ENCODE measurements at regions not wholly inside any gene's neighbourhood (a gene's known extent, or its start where the extent isn't known, plus 50 kb on each side); places are given as distances from the start of the nearest gene placed in this dataset.
A peak's percentile ranks its signal among the peaks of the same experiment; 100 is the strongest.

DNA sequence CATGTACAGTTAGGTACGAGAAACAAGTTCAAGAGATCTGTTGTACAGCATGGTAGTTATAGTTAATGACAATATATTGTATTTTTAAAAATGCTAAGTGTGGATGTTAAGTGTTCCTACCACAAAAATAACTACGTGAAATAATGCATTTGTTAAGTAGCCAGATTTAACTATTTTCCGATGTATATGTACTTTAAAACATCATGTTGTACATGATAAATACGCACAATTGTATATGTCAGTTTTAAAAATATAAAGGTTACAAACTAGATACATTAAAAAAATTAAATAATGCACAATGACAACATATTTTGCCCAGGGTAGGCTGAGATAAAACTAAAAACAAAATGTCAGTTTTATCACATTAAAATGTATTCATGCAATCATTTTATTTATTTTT, 285.1 kb upstream of the DCN start:
- no peak for DNase-seq (ENCODE audit: low spot score)
- Histone ChIP-seq H3K27ac (no peak overlapping the region), H3K9me2 (replicated peaks; ENCODE audit: insufficient read depth) (no peaks in the 10 kb centered on the region), H3K27me3 (no peaks in the 10 kb centered on the region), H3K4me1 (ENCODE audit: insufficient read depth) (no peaks in the 10 kb centered on the region), H3K36me3 (replicated peaks; ENCODE audit: insufficient read depth, low read depth) (no peaks in the 10 kb centered on the region), H3K4me3 (no peak overlapping the region), H3K9me3 (ENCODE audit: low read depth) (no peaks in the 10 kb centered on the region), H4K20me1 (ENCODE audit: insufficient read depth, poor library complexity, severe bottlenecking) (no peaks in the 10 kb centered on the region), H2AFZ (no peak overlapping the region), H3K79me2 (no peaks in the 10 kb centered on the region), H3K4me2 (no peak overlapping the region)
- TF ChIP-seq, protein P1, sequence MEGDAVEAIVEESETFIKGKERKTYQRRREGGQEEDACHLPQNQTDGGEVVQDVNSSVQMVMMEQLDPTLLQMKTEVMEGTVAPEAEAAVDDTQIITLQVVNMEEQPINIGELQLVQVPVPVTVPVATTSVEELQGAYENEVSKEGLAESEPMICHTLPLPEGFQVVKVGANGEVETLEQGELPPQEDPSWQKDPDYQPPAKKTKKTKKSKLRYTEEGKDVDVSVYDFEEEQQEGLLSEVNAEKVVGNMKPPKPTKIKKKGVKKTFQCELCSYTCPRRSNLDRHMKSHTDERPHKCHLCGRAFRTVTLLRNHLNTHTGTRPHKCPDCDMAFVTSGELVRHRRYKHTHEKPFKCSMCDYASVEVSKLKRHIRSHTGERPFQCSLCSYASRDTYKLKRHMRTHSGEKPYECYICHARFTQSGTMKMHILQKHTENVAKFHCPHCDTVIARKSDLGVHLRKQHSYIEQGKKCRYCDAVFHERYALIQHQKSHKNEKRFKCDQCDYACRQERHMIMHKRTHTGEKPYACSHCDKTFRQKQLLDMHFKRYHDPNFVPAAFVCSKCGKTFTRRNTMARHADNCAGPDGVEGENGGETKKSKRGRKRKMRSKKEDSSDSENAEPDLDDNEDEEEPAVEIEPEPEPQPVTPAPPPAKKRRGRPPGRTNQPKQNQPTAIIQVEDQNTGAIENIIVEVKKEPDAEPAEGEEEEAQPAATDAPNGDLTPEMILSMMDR (IDR thresholded peaks at IDR 0.05; ENCODE audit: poor library complexity), result no peak
- no peak for TF ChIP-seq EZH2 (IDR thresholded peaks at IDR 0.05; ENCODE audit: borderline replicate concordance)
- 86% methylated on average over 4 of the region's 4 CpGs for WGBS (ENCODE audit: low lambda C conversion rate, missing lambda C conversion rate)

DNA sequence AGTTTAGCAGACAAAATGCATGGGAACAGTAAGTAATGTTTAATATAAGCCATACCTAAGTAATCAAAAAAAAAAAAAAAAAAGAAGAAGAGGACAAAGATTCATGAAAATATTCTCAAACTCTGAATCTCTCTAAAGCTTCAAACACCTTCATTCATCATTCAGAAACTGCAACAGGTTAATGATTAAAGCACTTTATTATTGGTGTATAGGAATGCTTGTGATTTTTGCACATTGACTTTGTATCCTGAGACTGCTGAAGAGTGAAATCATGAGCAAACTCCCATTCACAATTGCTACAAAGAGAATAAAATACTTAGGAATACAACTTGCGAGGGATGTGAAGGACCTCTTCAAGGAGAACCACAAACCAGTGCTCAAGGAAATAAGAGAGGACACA, 278.4 kb upstream of the DCN start:
- Histone ChIP-seq H3K9me3 (ENCODE audit: low read depth) (no peaks in the 10 kb centered on the region), H3K27me3 (no peaks in the 10 kb centered on the region), H3K4me2 (peak overlapping the region; percentile 37), H3K4me3 (no peak overlapping the region), H3K36me3 (replicated peaks; ENCODE audit: insufficient read depth, low read depth) (no peaks in the 10 kb centered on the region), H3K27ac (peak overlapping the region; percentile 38), H4K20me1 (ENCODE audit: insufficient read depth, poor library complexity, severe bottlenecking) (no peaks in the 10 kb centered on the region), H3K4me1 (ENCODE audit: insufficient read depth) (no peaks in the 10 kb centered on the region), H3K9me2 (replicated peaks; ENCODE audit: insufficient read depth) (no peaks in the 10 kb centered on the region), H2AFZ (no peak overlapping the region), H3K79me2 (no peaks in the 10 kb centered on the region)
- no peak for DNase-seq (ENCODE audit: low spot score)
- no peak for TF ChIP-seq EZH2phosphoT487 (IDR thresholded peaks at IDR 0.05; ENCODE audit: low read depth, severe bottlenecking, unreplicated experiment)
- TF ChIP-seq EZH2 (IDR thresholded peaks at IDR 0.05; ENCODE audit: borderline replicate concordance), result no peak
- TF ChIP-seq, protein P1 (IDR thresholded peaks at IDR 0.05; ENCODE audit: poor library complexity), result no peak
- 73% methylated on average over 1 of the region's 1 CpG for WGBS (ENCODE audit: low lambda C conversion rate, missing lambda C conversion rate)

DNA sequence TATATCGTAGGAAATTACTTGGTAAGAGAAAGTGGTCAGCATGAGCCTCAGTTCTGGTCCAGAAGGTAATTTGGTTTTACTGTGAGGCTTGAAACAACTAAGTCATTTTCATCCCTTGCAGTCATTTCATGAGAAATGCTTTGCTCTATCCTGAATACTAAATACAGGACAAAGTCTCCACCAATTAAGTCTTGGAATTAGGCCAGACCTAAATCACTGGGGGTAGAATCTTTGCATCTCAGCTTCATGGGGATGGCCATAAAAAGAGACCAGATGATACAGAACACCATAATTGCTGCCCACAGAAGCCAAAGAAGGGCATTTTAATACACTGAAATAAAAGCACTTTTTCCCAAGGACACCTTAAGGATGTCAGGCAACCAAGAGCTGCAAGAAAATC, 277.9 kb upstream of the DCN start:
- Histone ChIP-seq H2AFZ (no peak overlapping the region), H3K4me1 (ENCODE audit: insufficient read depth) (no peaks in the 10 kb centered on the region), H3K9me3 (ENCODE audit: low read depth) (no peaks in the 10 kb centered on the region), H3K27ac (no peak overlapping the region), H3K4me3 (no peak overlapping the region), H3K79me2 (no peaks in the 10 kb centered on the region), H3K36me3 (replicated peaks; ENCODE audit: insufficient read depth, low read depth) (no peaks in the 10 kb centered on the region), H3K4me2 (peak overlapping the region; percentile 37), H3K27me3 (no peaks in the 10 kb centered on the region), H4K20me1 (ENCODE audit: insufficient read depth, poor library complexity, severe bottlenecking) (no peaks in the 10 kb centered on the region), H3K9me2 (replicated peaks; ENCODE audit: insufficient read depth) (no peaks in the 10 kb centered on the region)
- DNase-seq (ENCODE audit: low spot score), result no peak
- WGBS (ENCODE audit: low lambda C conversion rate, missing lambda C conversion rate), result 80% methylated on average over 1 of the region's 1 CpG
- TF ChIP-seq, protein P1 (IDR thresholded peaks at IDR 0.05; ENCODE audit: poor library complexity), result no peak
- no peak for TF ChIP-seq EZH2phosphoT487 (IDR thresholded peaks at IDR 0.05; ENCODE audit: low read depth, severe bottlenecking, unreplicated experiment)
- no peak for TF ChIP-seq EZH2 (IDR thresholded peaks at IDR 0.05; ENCODE audit: borderline replicate concordance)

DNA sequence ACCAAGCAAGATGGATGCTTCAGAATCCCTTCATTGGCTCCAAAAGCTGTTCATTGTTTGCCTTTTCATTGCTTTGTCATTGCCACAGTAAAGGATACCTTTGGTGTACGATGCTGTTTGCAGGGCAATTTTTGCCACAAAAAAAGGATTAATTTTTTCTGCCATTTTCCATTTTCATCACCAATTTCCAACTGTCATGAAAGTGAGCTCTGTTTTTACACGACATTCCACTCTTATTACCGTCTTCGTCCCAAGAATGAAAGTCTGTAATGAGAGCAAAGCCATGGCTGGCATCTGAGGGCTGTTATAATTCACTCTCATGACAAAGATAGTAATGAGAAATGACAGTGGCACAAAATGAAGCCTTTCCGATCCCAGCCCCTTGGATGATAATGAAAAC, 272.7 kb upstream of the DCN start:
- no peaks in the 10 kb centered on the region for H3K27me3 ChIP-seq
- H3K9me2 ChIP-seq (replicated peaks; ENCODE audit: insufficient read depth), result no peaks in the 10 kb centered on the region
- 78% methylated on average over 5 of the region's 5 CpGs for WGBS (ENCODE audit: low lambda C conversion rate, missing lambda C conversion rate)
- H3K4me2 ChIP-seq, result no peak overlapping the region
- no peak overlapping the region for H3K4me3 ChIP-seq
- H2AFZ ChIP-seq, result no peak overlapping the region
- DNase-seq (ENCODE audit: low spot score), result no peak
- H4K20me1 ChIP-seq (ENCODE audit: insufficient read depth, poor library complexity, severe bottlenecking), result no peaks in the 10 kb centered on the region
- no peaks in the 10 kb centered on the region for H3K79me2 ChIP-seq
- H3K27ac ChIP-seq, result no peak overlapping the region
- H3K36me3 ChIP-seq (replicated peaks; ENCODE audit: insufficient read depth, low read depth), result no peaks in the 10 kb centered on the region
- no peaks in the 10 kb centered on the region for H3K4me1 ChIP-seq (ENCODE audit: insufficient read depth)
- H3K9me3 ChIP-seq (ENCODE audit: low read depth), result no peaks in the 10 kb centered on the region
- TF ChIP-seq EZH2 (IDR thresholded peaks at IDR 0.05; ENCODE audit: borderline replicate concordance) (no peak), EZH2phosphoT487 (IDR thresholded peaks at IDR 0.05; ENCODE audit: low read depth, severe bottlenecking, unreplicated experiment) (no peak)
- TF ChIP-seq, protein P1 (IDR thresholded peaks at IDR 0.05; ENCODE audit: poor library complexity), result no peak

Measured in hepatocyte (in vitro differentiated cells).